ENCODE measurements at regions not wholly inside any gene's neighbourhood (a gene's known extent, or its start where the extent isn't known, plus 50 kb on each side); places are given as distances from the start of the nearest gene placed in this dataset. TPM values are rescaled to one million over a fixed set of nuclear protein-coding genes. Genes with fewer than 3 reads are reported as not detected.

DNA sequence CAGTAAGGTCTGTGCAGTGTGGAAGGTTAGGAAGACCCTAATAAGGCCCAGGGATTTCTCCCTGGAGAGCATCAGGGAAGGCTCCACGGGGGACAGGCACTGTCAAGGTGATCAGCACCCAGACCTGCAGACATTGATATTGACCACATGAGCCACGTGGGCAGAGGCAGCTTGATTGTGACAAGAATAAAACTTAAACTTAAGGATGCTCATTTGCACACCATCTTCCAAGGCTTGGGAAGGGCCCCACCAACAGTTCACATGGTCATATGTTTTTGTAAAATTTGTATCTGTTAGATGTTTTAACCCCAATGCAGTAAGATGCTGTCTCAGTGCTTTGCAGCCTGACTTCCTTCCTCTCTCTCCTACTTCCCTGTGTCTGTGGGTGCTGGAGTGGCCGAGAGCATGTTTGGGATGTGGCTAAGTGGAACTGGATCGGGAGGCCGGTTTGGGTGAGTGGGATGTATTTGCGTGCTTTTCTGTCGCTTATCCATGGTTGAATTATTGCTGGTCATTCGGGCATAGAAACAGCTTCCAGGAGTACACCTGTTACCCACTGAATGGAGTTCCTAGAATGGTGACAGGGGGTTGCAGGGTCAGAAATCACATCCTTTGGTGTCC lies 49.8 kb upstream of the OLIG2 start:
- no peak for DNase-seq (ENCODE audit: low spot score)
- 80% methylated on average over 8 of the region's 8 CpGs for WGBS
- Histone ChIP-seq H3K4me1 (ENCODE audit: control insufficient read depth in 4 of 4, insufficient read depth in 4 of 4, low read length in 3 of 4) (no peaks in the 10 kb centered on the region), H3K9me3 (ENCODE audit: control insufficient read depth in 4 of 4, low read length in 3 of 4) (no peaks in the 10 kb centered on the region), H3K27ac (ENCODE audit: low read depth in 1 of 2, low read length in 2 of 2) (no peak overlapping the region), H3K9ac (ENCODE audit: low read depth in 1 of 2, low read length in 2 of 2) (no peak overlapping the region), H3K27me3 (ENCODE audit: control insufficient read depth in 4 of 4, insufficient read depth in 4 of 4, low read length in 3 of 4) (peaks cover 0 to 8% (median 0%) of the 10 kb centered on the region in 4 donors), H3K36me3 (ENCODE audit: control insufficient read depth in 4 of 4, insufficient read depth in 3 of 4, low read depth in 1 of 4, low read length in 3 of 4) (no peaks in the 10 kb centered on the region), H3K4me3 (ENCODE audit: low read depth in 1 of 3, low read length in 3 of 3) (no peak overlapping the region)
- TF ChIP-seq GABPA (IDR thresholded peaks at IDR 0.05 in 1 of 2, conservative IDR thresholded peaks at IDR 0.05 in 1 of 2): no peak

Small RNAs in the stretch of these regions (small RNA-seq; reads per million reads assigned to genes)
- gene RF00156: not detected
